ENCODE measurements at regions not wholly inside any gene's neighbourhood (a gene's known extent, or its start where the extent isn't known, plus 50 kb on each side); places are given as distances from the start of the nearest gene placed in this dataset.
A peak's percentile ranks its signal among the peaks of the same experiment; 100 is the strongest.
"Not testable (repeated sequence)": the region's sequence is repeated elsewhere in the genome, so short reads cannot be mapped to it uniquely, and the experiment has no call there.

DNA sequence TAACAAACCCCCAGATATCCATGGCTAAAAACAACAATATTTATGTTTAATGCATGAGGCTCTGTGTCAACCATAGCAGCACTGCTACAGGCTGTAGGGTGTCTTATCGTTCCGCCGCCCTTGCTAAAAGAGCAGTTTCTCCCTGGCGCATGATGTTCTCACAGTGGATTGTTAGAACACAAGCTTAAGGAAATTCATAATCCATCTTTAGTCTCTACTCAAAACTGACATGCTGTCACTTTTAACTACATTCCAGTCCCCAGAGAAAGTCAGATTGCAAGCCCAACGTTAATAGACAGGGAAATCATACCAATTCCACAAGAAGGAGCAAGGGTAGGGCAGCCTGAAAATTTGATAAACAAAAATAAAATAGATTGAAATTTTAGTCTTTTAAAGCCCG lies 1960.8 kb downstream of the PCDH7 start:
- no peak for DNase-seq

DNA sequence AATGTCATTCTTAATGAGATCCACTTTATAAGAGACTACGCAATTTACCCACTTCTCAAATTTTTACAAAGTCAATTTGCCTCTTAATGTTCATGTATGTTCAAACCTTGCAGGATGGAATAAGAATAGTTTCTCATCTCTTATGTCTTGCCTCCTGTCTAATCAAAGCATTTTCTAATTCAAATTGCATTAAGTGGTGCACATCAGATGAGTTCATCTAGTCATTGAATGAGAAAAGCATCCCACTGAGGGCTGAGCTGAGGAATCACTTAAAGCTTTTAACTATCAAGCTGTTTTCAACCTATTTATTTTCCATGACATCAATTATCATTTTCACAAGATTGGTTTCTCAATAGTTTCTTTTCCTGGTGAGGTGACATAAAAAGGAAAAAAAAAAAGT lies 1964.0 kb downstream of the PCDH7 start:
- no peak for DNase-seq

DNA sequence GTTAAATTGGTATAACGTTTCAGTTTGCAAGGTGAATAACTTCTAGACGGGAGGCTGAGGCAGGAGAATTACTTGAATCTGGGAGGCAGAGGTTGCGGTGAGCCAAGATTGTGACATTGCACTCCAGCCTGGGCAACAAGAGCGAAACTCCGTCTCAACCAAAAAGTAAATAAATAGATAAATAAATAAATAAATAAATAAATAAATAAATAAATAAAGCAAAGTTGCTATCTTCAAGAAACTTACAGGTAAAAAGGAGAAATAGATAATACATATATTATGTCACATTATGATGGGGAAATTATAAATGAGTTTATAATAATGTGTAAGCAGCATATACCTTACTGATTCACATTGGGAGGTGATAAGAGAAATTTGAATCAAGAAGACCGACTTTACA lies 1966.0 kb downstream of the PCDH7 start:
- no peak for DNase-seq

DNA sequence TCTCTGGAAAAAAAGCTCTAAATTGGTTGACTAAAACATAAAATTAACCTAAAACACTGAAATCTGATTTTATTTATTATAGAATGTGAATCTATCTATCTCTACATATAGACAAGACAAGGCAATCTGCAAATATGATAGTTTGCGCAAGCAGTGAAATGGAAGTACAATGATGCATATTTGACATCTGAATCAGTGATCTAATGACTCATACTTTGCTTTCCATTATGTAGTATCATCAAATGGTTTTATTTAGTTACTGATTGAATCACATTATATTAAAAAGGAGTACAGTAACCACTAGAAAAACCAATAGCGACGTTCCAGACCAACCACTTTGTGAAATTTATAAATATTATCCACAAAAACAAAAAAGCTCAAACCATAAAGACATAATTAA lies 1969.3 kb downstream of the PCDH7 start:
- DNase-seq: peak; percentile 71

DNA sequence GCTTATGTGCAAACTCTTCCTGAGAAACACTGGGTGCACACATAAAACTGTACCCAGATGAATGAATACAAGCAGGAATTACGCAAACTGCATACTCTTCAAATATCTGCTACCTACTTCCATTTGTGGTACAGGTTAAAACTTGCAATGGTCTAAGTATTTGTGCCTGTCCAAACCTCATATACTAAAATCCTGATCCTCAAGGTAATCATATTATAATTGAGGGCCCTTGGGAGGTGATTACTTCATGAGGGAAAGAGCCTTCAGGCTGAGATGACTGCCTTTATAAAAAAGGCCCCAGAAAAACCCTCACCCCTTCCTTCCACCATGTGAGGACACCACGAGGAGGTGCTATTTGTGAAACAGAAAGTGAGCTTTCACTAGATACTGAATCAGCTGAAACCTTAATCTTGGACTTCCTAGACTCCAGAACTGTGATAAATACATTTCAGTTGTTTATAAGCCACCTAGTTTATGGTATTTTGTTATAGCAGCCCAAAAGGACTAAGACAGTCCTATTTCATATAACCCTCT lies 1977.2 kb downstream of the PCDH7 start:
- DNase-seq: peak; percentile 17

DNA sequence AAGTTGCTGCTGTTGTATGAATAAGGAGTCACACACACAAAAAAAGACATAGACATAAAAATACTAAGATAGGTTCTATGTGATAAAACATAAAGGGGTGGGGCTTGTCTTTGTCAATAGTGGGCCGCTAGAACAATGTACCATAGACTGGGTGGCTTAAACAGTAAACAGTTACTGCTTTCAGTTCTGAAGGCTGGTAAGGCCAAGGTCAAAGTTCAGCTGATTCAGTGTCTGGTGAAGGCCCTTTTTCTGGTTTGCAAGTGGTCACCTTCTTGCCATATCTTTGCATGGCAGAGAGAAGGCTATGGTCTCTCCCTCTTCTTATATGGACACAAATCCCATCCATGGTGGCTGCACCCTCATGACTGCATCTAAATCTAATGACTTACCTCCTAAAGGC lies 1980.7 kb downstream of the PCDH7 start:
- peak; percentile 41 for DNase-seq

DNA sequence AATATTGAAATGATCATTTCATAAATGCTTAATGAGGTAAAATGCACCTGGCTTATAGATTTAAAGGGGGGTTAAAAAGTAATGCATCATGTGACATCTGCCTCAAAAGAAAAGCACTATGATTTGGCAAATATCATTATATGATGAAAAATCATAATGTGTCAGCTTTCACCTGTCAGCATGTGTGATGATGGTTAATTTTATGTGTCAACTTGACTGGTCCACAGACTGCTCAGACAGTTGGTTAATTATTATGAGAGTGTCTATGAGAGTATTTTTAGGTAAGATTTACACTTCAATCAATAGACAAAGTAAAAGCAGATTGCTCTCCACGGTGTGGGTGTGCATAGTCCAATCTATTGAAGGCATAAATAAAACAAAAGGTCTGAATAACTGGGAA lies 1986.7 kb downstream of the PCDH7 start:
- no peak for DNase-seq

DNA sequence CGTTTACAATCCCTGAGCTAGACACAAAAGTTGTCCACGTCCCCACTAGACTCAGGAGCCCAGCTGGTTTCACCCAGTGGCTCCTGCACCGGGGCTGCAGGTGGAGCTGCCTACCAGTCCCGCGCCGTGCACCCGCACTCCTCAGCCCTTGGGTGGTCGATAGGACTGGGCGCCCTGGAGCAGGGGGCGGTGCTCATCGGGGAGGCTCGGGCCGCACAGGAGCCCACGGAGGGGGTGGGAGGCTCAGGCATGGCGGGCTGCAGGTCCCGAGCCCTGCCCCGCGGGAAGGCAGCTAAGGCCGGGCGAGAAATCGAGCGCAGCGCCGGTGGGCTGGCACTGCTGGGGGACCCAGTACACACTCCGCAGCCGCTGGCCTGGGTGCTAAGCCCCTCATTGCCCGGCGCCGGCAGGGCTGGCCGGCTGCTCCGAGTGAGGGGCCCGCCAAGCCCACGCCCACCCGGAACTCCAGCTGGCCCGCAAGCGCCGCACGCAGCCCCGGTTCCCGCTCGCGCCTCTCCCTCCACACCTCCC lies 1996.0 kb downstream of the PCDH7 start:
- DNase-seq: not testable (repeated sequence)

DNA sequence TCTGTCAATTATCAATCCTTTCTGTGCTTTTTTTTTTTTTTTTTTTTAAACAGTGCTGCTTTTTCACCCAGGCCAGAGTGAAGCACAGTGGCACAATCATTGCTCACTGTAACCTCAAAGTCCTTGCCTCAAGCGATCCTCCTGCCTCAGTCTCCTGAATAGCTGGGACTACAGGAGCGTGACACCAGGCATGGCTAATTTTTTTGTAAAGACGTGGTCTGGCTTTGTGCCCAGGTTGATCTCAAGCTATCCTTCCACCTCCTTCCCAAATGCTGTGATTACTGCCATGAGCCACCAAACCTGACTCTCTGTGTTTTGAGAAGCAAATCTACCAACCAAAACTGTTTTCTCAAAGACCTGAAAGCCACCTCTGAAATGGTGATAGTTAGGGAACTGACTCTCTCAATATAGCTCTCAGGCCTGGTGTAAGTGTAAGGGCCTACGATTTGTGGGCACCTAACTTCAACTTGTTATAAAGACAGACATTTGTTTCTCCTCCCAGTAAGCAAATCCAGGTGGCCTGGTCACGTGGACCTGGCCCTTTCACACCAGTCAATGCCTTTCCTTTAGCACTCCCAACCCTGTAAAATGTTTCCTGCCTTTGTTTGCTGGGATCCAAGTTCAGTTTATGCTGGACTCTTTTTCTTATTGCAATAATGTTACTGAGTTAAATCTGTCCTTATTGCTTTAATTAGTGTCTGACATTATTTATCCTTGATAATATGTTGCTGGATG lies 2015.9 kb downstream of the PCDH7 start:
- no peak for DNase-seq

DNA sequence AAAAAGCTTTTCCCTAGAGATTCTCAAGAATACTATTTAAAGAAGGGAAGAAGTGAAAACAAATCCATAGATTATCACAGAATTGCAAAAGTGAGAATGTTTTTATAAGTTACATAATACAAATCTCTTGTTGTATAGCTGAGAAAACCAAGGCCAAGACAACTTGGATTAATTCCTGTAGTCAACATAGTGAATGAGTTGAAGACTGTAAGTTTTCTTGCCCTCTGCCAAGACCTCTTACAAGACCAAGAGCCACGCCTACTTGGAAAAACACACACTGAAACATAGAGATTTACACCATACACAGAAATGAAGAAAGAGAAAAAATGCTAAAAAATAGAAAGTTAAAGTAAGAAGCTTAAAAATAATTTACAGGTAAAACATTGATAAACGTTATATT lies 2024.0 kb downstream of the PCDH7 start:
- no peak for DNase-seq

DNA sequence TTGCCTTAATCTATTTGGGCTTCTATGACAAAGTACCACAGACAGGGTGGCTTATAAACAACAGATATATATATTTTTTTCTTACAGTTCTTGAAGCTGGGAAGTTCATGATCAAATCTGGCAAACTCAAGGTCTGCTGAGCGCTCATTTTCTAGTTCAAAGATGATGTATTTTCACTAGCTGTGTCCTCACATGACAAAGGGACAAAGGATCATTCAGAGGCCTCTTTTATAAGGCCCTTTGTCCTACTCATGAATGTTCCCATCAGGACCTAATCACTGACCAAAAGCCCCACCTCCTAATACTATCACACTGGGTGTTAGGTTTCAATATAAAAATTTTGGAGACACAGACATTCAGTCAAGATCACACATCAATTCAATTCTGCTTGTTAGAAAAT lies 2025.2 kb downstream of the PCDH7 start:
- DNase-seq: no peak

DNA sequence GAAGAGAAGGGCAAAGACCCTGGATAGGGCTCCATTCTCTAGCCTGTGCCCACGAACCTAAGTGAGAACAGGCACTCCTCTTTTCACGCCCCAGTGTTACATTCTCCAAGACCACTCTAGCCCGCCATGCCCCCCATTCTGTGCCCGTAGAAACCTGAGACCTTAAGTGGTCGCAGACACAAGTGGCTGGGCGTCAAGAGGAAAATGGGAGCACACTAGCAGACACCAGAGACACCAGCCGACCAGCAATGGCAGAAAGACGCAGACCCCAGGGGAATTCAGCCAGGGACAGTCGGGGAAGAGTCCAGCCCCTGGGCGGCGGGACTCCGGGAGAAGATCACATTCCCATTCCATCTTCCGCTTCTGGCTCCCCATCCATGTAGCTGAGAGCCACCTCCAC lies 2027.9 kb downstream of the PCDH7 start:
- no peak for DNase-seq

DNA sequence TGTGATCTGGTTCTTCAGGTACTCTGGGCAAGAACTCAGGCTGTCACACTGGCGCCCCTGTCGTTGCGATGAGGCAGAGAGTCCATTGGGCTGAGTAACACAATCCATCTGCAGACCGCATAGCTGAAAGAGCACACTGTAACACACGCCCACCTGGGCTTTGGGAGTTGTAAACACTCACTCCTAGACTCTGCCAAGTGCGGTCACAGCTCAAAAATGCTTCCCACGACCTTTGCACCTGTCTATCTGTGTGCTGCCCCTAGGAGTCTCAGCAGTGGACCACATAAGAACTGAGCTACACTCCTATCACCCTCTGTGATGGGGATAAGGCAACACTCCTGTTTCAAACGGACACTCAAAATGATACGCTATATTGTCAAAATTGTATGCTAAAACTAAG lies 2028.3 kb downstream of the PCDH7 start:
- peak; percentile 12 for DNase-seq

DNA sequence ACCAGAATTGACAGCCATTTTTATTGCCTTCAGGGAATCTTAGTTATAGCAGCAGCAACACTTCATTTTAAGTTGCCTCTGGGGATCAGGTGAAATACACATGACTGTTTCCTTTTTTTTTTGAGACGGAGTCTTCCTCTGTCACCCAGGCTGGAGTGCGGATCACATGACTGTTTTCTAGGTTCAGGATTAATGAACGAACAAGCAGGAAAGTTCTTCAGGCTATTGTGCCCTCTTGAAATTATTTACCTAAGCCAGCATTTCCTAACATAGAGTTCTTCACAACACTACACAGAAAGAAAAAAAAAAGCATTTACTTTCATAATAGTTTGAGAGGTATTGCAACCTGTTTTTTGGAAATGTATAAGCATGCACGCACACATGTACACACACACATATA lies 2032.8 kb downstream of the PCDH7 start:
- peak; percentile 64 for DNase-seq

DNA sequence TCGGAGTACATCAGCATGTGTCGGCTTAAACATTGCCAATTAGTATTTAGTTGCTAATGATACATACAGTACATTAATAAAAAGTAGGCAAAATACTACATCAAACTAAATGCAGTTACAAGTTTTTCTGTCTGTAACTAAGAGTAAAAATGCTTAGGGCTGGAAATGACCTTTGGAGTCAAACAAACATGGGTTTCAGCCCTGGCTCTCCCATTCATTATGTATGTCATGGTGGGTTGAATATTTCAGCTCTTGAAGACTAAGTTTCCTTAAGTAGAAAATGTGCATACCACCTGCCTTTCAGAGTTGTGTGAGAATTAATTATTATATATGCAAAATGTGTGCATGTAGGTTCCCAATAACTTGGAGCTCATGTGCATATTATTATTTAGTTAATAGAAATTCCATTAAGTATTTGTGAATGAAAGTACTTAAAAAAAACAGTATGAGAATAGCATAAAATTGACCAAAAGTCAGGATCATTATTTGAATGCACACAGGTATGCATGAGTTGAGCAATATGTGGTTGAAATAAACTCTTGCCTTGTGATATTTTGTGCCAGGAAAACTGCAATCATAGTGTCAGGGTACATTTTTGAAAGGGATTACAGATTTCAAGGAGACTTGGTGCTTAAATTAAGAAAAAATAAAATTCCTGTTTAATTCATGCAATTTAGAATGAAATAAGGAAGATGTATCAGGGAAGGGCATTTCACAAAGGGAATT lies 2048.7 kb downstream of the PCDH7 start:
- DNase-seq: peak; percentile 19

DNA sequence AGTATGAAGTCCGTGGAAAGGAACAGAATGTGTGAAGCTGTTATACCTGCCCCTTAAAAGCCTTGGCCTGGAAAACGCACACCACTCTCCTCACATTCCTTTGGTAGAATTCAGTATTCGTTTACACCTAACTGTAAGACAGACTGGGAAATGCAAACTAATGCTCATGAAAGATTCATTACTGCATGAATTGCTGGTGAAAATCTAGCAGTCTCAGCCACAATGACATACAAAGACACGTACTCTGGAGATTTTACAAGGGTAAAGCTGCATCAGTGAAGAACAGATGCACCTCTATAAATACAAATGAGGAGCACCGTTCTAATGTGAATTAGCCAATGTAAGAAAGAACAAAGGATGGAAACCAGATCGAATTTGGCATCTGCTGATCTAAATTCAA lies 2051.3 kb downstream of the PCDH7 start:
- no peak for DNase-seq

DNA sequence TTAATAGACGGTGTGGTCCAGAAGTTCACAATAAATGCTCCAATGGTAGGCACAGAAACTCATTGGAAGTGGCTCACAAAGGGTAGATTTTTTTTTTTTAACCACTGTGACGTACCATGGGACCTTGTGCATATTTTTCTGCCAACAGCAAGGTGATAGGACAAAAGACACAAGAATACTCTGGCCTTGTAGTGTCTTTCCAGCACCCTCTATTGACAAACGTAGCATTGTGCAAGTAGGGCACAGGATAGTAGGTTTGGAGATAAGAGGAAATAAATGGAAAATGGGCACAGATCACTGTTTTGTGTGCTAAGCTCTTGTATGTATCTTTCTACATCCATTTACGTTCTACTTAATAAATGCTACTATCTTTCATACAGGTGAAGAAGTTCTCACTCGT lies 2054.9 kb downstream of the PCDH7 start:
- peak; percentile 92 for DNase-seq

DNA sequence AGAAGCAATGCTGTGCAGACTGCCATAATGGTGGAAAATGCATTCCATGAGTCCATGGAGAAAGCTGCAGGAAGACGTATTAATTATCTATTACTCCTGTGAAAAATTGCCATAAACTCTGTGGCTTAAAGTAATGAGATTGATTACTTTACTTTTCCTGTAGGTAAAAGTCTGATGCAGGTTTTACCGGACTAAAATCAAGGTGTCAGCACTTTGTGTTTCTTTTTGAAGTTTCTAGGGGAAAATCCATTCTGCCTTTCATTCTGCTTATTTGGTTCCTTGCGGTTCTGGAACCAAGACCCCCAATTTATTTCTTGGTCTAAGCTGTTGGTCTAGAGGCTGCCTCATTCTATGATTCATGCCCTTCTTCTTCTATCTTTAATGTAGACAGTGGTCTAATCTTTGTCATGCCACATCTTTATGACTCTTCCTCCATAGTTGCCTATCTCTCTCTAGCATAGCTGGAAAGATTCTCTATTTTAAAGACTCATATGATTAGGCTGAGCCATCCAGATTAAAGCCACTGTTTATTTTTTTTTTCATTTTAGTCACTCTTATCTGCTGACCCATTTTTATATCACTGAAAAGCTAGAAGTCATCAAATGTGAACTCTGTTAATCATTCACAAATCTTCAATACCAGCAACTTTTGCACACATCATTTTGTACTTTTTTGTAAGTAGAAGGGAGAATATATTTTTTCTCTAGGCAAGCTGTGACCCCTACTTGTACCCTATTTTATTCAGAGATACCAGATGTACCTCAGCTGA lies 2056.4 kb downstream of the PCDH7 start:
- no peak for DNase-seq

DNA sequence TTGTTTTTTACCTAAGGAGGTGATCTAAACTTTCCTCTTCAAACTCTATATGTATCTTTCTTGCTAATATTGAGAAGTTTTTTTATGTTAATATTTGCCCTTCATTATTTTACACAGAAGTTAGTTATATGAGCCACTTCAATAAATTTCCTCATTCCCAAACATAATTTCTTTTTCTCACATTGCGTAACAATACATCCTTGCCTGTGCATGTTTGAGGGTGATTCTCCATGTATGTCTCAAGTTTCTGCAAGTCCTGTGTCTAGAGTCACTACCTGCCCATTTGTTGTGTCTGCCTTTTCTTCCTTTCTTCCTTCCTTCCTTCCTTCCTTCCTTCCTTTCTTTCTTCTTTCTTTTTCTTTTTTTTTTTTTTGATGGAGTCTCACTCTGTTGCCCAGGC lies 2057.9 kb downstream of the PCDH7 start:
- DNase-seq: no peak

DNA sequence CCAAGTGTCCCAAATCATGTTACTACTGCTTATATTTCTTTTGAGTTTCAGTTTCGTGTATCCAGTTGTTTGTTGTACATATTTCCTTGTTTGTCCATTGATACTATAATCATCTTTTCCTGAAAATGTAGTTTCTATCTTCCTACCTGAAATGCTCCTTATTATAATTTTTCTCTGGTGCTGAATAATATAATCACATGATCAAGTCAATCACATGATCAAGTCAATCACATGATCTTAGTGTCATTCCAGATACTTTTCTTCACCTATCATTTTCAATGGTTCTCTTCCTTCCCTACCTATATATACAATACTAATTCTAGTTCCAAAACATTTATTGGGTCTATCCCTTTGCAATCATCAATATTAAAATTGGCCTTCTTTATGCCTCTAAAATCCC lies 2058.8 kb downstream of the PCDH7 start:
- DNase-seq: no peak

DNA sequence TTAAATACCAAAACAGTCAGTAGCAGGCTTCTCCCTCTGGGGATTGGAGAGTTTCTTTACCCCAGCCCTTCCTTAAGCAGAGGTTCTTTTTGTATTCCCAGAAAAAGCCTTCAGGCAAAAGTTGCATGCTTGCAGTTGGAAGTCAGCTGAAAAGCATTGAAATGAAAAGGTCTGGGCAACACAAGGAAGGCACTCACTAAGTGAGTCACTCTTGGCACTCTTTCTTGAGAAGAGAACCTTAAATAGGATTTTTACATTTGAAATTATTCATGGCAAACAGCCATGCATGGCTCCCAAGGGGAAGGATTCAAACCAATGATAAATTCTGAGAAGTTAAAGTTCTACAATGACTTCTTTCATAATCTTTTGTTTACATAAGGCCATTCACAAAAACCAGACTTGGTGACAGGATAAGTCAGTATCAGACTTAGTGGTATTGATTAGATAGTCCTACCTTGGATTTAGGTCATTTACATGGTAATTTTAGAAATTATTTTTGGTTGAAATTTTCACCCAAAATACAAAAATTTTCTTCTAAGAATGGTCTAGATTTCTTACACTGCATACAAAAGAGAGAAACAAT lies 2068.9 kb downstream of the PCDH7 start:
- DNase-seq: no peak

DNA sequence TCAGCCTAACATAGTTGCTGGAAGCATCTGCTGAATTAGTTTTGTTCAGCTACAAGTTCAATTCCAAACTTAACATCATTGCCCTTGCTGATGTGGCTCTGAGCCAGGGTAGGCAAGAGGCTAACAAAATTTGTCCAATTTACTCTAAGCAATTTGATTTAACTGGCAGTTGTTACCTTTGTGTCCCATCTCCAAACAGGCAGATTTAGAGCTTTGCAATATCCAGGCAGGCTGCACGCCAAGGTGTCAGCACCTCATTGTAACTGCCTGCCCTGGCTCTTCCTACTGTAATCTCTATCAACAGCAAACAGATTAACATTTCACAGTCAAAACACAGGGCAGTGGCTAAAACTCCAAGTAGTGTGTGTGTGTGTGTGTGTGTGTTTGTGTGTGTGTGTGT lies 2070.6 kb downstream of the PCDH7 start:
- DNase-seq: no peak

All from DMS53 (cell line).